ENCODE measurements at regions not wholly inside any gene's neighbourhood (a gene's known extent, or its start where the extent isn't known, plus 50 kb on each side); places are given as distances from the start of the nearest gene placed in this dataset.
A peak's percentile ranks its signal among the peaks of the same experiment; 100 is the strongest.

- H3K4me3 ChIP-seq (ENCODE audit: low read depth, low read length) = no peak overlapping the region
- TF ChIP-seq CTCF (IDR thresholded peaks at IDR 0.05; ENCODE audit: low read depth, low read length) (no peak), MYC (IDR thresholded peaks at IDR 0.05; ENCODE audit: low read depth, low read length) (no peak), POLR2A (IDR thresholded peaks at IDR 0.05; ENCODE audit: extremely low read depth, insufficient read length) (no peak), MAX (IDR thresholded peaks at IDR 0.05; ENCODE audit: low read depth, low read length) (no peak)
- DNase-seq (ENCODE audit: low read depth) = no peak
These were observed 64.5 kb upstream of the SCEL start for GRCh38 chr13:77470986-77471385.

- TF ChIP-seq MYC (IDR thresholded peaks at IDR 0.05; ENCODE audit: low read depth, low read length) (no peak), POLR2A (IDR thresholded peaks at IDR 0.05; ENCODE audit: extremely low read depth, insufficient read length) (no peak), CTCF (IDR thresholded peaks at IDR 0.05; ENCODE audit: low read depth, low read length) (no peak), MAX (IDR thresholded peaks at IDR 0.05; ENCODE audit: low read depth, low read length) (no peak)
- no peak for DNase-seq (ENCODE audit: low read depth)
- H3K4me3 ChIP-seq (ENCODE audit: low read depth, low read length) = no peak overlapping the region
These were observed 68.6 kb upstream of the SCEL start for GRCh38 chr13:77466753-77467422.

GRCh38 chr13:77465603-77466195, 69.8 kb upstream of the SCEL start:
- no peak for DNase-seq (ENCODE audit: low read depth)
- no peak for TF ChIP-seq POLR2A (IDR thresholded peaks at IDR 0.05; ENCODE audit: extremely low read depth, insufficient read length)
- no peak for TF ChIP-seq MYC (IDR thresholded peaks at IDR 0.05; ENCODE audit: low read depth, low read length)
- TF ChIP-seq CTCF (IDR thresholded peaks at IDR 0.05; ENCODE audit: low read depth, low read length) = no peak
- TF ChIP-seq MAX (IDR thresholded peaks at IDR 0.05; ENCODE audit: low read depth, low read length) = no peak
- H3K4me3 ChIP-seq (ENCODE audit: low read depth, low read length) = no peak overlapping the region

- TF ChIP-seq MAX (IDR thresholded peaks at IDR 0.05; ENCODE audit: low read depth, low read length) (no peak), CTCF (IDR thresholded peaks at IDR 0.05; ENCODE audit: low read depth, low read length) (no peak), POLR2A (IDR thresholded peaks at IDR 0.05; ENCODE audit: extremely low read depth, insufficient read length) (no peak), MYC (IDR thresholded peaks at IDR 0.05; ENCODE audit: low read depth, low read length) (peak; percentile 32; the same call in 1 of the 2 replicates)
- no peak overlapping the region for H3K4me3 ChIP-seq (ENCODE audit: low read depth, low read length)
- peak; percentile 91 for DNase-seq (ENCODE audit: low read depth)
These were observed 75.3 kb upstream of the SCEL start for GRCh38 chr13:77460195-77460594.

GRCh38 chr13:77459592-77459991, 75.9 kb upstream of the SCEL start:
- no peak for DNase-seq (ENCODE audit: low read depth)
- no peak overlapping the region for H3K4me3 ChIP-seq (ENCODE audit: low read depth, low read length)
- TF ChIP-seq MAX (IDR thresholded peaks at IDR 0.05; ENCODE audit: low read depth, low read length) (no peak), POLR2A (IDR thresholded peaks at IDR 0.05; ENCODE audit: extremely low read depth, insufficient read length) (no peak), CTCF (IDR thresholded peaks at IDR 0.05; ENCODE audit: low read depth, low read length) (no peak), MYC (IDR thresholded peaks at IDR 0.05; ENCODE audit: low read depth, low read length) (no peak)
